Urothelium cell line (cell line): ENCODE measurements at regions not wholly inside any gene's neighbourhood (a gene's known extent, or its start where the extent isn't known, plus 50 kb on each side); places are given as distances from the start of the nearest gene placed in this dataset.

Experiments used
- DNase-seq: peaks from one replicate; pipeline ENCODE4 v3.0.0; 2011; ENCODE audit warnings: low spot score, mixed read lengths
- FAIRE-seq: peaks from 2 replicates; lab custom pipeline; 2011; peaks lifted over from hg19 to GRCh38; lab: Jason Lieb, UNC

DNA sequence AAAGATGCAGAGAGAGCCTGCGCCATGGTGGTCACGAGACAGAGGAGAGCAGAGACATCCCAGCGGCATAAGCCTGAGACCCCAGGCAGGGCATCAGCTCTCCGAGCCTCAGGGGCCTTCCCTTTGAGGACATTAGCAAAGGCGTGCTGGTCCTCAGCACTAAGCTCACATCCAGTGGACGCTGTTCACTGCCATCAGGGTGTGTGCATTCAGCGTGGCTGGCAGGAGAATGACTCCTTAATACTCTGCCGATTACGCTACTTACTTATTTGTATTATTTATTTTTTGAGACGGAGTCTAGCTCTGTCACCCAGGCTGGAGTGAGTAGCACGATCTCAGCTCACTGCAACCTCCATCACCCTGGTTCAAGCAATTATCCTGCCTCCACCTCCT is 290.2 kb downstream of the KLF6 start:
- no peak for FAIRE-seq

DNA sequence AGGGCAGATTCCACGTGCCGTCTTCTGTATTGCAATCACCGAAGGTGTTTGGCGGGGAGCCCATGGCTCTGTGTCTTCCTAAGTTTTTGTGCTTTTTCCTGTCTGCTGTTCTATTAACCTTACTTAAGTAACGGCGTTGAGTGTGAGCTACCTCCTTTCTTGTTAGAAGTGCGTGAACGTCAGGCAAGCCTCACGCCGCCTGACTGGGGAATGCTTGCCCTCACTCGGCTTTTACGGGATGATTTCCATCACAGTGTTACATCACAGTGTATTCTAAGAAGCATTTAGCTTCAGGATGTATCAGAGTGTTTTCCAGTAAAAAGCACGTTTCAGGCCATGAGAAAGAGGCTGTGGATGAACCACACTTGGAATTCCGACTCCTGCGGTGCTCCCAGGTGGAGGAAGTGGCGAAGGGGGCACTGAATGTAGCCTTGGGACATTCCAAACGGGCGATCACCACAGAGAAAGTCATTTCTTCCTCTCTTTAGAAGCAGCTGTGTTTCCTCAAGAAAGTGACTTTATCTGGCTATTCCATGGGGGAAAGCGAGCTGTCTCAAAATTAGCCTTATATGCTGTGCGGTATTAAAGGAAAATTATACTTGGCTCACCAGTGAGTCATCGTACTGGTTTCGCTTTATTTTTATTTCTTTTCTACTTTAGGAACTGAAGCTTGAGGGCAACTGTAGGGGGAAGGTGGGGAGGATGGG is 290.7 kb downstream of the KLF6 start:
- FAIRE-seq (no peak), DNase-seq (no peak)

More for the DNA sequence above, 290.2 kb downstream of the KLF6 start:
- DNase-seq = no peak

DNA sequence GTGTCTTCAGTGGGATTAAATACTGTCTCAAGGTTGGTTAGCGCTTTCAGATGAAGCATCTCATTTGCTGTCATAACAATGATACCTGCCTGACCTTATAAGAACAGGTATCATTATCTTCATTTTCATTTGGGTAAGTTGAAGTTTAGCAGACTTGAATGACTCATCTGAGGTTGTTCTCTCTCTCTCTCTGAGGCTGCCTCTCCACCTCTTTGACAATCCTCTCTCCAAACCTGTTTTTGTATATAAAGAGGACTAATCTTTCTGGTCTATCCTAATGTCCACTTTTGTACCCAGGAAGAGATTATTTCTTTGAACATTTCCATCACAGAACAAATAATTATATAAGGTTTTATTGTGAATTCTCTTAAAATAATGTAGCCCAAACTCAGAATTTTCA is 291.4 kb downstream of the KLF6 start:
- FAIRE-seq = no peak
- no peak for DNase-seq

DNA sequence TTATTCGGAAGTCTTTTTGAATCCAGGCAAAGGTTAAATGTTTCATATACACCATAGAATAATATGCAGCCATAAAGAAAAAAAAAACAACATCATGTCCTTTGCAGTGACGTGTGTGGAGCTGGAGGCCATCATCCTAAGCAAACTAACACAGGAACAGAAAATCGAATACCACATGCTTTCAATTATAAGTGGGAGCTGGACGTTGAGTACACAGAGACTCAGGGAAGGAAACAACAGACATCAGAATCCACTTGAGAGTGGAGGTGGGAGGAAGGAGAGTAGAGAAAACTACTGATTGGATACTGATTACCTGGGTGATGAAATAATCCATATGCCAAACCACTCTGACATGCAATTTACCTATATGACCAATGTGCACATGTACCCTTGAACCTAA is 293.4 kb downstream of the KLF6 start:
- DNase-seq (no peak), FAIRE-seq (no peak)

DNA sequence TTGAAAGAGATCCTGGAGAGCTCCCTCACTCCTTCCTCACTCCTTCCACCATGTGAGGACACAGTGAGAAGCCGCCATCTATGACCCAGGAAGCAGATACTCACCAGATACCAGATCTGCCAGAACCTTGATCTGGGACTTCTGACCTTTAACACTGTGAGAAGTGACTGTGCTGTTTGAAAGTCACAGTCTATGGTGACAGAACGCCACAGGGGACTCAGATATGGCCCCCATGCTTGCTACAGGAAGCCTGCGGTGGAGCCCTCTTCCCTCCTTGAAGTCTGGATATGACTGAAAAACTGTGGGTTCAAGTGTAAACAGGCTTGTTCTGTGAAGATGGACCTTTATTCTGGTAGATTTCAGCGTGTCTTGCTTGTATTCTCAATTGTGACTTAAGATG is 297.8 kb downstream of the KLF6 start:
- no peak for FAIRE-seq
- DNase-seq = no peak

DNA sequence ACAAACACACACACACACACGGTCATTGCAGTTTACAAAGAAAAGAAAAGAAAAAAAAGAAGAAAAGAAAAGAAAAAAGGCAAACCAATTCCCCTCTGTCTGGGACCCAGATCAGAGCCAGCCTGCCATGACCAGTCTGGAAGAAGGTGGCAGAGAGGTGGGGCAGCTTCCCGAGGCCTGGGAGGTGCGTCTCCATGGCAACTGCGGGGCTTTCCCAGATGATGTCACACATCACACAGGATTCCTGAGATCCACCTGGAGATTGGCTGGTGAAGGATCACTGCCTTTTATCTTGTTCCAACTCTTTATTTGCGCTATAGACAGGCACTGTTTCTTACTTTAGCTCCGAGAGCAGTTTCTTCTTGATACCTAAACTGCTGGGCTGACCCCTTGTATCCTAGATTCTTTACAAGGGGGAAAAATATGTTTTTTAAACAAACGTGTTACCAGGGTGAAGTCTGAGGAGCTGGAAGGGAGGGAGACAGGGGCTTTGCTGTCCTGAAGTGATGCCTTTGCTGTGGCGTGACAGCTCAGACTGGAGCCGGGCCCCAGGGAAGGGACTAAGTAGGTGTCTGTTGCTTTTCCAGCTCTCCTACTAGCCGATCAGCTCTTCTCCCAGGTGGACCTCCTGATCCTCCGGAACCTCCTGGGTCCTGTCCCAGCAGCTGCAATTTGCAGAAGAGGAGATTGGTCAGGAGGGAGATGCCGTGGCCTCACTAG is 298.5 kb downstream of the KLF6 start:
- FAIRE-seq = no peak
- peak; percentile 65 for DNase-seq

DNA sequence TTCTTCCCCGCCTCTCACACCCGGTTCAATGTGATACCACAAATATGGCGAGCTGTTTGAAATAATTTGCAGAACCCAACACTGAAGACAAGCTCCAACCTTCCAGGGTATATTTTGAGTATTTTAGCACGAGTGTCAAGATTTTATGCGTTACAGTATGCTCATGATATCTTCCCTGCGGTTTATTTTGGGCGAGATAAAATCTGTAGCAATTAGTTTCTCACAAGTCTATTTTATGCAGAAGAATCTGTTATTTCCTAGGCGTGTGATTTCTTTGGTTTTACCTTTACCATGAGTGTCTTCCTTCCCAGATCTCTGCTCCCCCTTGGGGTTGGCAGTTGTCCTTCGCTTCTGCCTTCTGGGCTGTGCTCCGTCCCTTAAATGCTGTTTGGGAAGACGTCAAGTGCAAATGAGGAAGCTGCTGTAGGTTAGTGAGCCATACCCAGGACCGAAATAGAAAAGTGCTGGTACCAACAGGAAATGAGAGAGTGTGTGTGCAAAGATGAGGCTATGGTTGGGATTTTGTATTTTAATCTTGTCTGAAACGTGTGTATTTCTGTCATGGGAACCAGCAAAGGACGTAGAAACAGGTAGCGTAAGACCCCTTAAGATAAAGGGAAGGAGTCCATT is 299.8 kb downstream of the KLF6 start:
- no peak for DNase-seq
- no peak for FAIRE-seq

DNA sequence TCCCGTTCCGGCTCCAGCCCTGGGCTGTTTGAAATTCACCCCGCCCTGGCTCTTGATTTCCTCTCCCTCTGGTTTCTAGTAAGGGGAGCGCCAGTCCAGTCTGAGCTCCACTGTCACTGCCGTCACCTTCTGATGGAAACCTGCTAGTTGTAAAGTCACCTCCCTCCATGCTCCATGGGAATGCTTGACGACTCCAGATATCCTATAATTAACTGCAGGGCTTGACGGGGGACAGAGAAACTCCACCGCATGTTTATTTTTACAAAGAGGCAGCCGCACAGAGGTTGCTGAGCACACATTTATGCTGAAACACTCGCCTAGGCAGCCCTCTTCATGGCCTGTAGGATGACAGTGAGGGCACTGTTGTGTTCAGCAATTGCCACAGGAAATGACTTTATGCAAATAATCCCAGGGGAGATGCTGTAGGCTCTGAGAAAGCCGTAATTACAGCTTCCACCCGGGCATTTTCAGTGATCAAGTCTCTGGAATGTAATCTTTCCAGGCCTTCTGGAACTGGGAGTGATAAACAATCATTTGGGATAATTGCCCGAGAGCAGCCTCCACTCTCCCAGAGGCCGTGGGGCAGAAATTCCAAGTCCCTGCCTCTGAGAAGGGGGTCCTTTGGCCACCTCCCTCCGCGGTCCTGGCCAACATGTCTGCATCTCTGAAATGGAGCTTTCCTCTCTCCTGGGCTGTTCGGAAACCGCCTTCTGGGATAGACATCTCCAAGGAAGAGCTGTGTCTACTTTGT is 300.5 kb downstream of the KLF6 start:
- FAIRE-seq = no peak
- no peak for DNase-seq

DNA sequence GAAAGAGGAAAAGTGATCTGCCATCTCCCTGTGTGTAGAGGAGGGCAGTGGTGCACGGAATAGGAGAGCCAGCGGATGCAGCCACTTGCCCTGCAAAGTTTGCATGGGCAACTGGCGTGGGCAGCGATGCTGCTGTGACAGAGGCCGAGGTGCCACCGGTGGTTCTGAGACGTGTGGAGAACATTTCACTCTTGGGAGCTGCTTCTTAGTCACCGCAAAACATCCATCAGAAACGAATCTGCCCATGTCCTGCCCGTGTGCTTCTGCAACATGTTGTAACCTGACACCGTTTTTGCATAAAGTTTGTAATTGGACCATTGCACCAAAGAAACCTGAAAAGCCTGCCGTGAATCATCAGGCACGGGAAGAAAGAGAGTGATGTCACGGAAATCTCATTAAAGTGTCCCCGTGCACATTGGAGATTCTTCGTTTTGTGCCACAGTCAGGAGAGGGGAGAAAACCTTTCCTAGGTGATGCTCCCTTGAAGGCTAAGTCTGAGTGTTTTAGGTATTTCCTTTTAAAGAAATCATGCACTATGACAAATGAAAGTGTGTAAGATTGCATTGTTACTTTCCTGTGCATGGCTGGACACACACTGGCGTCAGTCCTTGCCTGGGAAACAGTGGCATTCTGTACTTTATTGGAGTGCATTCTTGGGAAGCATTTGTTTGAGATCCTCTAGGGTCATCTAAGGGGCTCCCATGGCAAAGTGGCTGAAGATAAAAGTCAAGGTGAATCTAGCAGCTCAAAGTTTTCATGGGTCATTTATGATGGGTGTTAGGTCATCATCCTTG is 302.6 kb downstream of the KLF6 start:
- DNase-seq = peak; percentile 57
- no peak for FAIRE-seq

DNA sequence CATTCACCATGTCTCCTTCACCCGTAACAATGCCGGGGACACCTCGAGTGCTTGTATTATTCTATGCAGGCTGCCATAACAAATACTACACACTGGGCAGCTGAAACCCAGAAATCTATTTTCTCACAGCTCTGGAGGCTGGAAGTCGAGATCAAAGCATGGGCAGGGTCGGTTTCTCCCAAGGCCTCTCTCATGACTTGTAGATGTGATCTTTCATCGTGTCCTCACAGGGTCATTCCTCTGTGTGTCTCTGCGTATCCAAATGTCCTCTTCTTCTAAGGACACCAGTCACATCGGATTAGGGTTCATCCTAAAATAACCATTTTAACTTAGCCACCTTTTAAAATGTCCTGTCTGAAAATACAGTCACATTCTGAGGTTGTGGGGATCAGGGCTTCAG is 303.5 kb downstream of the KLF6 start:
- DNase-seq = no peak
- FAIRE-seq = no peak

DNA sequence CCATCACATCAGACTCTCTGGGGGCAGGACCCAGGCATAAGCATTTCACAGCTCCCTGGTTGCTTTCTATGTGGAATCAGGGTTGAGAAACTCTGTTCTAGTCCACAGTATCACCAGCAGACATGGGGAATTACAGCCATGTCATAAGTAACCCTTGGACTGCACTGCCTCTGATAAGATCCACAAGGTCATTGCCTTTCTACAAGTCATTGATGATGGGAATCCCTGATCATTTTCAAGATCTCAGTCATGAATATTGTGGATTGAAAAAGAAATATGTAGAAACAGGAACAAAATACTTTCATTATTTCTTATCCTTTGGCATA is 304.1 kb downstream of the KLF6 start:
- FAIRE-seq = no peak
- no peak for DNase-seq

DNA sequence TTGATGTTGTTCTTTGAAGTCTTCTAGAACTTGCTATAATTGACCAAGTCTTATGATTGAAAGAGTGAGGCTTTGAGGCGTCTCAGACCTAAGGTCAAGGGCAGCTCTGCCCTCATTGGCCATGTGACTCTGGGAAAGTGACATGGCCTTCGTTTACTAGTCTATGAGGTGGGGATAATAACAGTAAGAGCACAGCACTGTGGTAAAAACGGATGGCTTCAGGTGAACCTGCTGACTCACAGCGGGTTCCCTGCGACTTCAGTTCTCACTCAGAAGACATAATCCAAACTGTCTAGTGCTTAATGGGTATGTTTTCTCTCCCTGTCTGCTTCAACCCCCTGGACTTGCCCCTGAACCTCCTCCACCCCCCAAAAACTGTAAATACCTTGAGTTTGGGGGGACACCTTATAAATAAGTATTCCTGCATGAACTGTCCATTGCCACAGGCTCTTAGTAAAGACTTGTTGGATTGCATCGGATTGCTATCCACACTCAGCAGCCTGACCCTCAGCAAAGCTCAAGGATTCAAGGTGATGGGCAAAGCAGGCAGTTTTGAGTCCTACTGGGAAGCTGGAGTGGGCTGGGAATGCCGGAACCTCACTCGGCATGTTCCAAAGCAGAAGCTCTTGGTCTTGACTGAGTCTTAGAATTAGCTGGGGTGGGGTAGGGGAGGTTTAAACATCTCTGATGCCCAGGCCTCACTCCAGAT is 304.6 kb downstream of the KLF6 start:
- FAIRE-seq = no peak
- DNase-seq = no peak

DNA sequence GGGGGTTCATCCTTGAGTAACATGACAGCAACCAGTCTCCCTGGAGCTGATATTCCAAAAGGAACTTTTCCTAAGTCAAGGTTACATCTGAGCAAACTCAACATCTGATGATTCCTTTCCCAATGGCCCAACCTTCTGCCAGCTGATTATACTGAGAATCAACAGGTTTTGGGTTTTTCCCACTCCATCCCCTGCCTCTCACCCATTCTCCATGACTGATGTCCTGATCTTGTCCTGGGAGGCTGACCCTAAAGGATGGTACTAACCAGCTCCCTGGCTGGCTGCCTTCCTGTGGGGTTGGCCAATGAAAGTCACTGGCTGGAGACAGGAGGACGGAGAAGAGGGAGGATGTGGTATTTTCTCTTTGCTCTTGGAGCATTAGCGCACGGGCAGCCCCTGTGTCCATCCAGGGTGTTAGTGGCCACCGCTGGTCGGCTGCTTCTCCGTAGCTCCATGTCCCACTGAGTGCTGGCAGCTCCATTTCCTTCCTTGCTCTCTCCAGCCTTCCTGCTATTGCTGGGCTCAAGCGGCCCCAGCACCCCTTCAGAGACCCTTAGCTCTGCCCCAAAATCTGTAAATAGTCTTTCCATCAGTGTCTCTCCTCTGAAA is 306.2 kb upstream of the PITRM1 start:
- DNase-seq (no peak), FAIRE-seq (no peak)

DNA sequence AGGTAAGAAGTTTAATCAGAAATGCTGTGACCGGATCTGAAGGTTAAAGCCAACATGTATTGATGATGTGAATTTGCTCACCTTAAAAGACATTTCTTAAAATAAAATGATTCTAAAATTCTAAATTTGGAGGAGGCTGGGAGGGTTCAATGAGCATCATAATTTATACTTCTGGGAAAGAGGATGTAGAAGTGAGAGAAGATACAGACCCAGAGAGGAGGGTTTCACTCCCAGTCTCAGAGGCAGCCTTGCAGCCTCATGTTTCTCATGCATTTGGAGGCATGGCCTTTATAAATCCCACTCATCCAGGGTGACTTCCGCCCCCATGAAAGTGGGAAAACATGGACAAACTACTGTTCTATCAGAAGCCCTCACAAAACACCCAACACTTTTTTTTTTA is 305.6 kb upstream of the PITRM1 start:
- DNase-seq (no peak), FAIRE-seq (no peak)

DNA sequence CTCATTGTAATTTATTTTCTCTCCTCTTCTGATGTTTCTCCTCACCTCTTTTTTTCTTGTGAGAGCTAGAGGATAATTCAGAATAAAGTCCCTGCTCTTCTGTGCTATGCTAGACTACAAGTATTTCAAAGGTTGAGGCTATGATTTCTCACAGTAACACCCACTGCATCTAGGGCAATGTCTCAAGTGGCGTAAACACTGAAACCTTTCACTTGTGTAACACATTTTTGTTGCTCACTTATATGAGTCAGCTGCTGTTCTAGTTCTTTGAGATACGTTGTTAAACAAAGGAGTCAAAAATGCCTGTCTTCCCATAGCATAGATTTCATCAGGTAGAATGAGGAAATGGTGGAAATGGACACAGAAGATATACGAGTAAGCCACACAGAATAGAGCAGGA is 305.1 kb upstream of the PITRM1 start:
- no peak for DNase-seq
- FAIRE-seq = no peak

DNA sequence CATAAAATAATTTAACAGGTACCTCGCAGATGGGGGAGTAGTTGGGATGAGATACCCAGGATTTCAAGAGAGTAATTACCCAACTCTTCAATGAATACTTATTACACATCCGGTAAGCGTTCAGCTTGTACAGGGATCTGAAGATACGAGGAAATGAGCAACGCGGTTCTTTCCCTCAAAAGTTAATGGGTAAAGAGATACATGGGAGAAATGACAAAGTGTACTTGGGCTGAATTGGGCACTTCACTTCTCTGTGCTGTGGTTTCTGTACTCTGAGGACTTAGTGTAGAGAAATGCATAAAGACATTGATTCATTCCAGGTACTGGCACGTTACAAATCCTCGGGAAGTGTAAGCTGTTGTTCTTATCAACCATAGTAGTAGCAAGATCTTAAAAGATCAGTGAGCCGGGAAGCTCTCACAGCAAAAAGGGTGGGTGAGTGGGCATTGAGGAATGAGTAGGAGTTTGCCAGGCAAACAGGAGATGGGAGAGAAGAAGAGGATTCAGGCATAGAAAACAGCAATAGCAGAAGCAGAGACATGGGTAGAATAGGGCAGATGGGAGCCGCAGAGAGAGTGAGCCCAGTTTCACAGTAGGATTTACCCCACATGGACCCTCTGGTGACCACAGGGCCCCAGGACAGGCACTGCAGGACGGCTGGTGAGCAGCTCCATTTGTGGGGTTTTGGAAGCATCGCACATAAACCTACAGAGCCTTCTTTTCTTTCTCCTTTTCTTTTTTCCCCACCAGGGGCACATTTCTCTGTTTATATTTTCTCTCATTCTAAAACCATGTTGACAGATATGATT is 304.3 kb upstream of the PITRM1 start:
- DNase-seq = no peak
- FAIRE-seq = no peak

DNA sequence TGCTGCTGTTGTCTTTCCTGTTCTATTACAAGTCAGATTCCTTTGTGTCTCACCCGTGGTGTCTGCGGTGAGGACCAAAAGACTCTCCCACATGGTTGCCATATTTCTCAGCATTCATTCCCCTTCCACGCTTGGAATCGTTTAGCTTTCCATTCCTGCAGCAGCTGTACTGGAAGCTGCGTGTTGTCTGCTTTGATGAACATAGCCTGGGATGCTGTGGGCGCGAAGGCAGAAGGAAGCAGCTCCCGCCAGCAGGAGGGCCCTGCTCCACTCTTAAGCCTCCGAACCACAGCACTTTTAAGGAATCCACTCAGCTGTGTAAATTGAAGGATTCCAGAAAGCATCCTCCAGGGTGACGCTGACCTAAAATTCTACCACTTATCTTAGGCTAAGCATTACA is 303.6 kb upstream of the PITRM1 start:
- no peak for DNase-seq
- no peak for FAIRE-seq

DNA sequence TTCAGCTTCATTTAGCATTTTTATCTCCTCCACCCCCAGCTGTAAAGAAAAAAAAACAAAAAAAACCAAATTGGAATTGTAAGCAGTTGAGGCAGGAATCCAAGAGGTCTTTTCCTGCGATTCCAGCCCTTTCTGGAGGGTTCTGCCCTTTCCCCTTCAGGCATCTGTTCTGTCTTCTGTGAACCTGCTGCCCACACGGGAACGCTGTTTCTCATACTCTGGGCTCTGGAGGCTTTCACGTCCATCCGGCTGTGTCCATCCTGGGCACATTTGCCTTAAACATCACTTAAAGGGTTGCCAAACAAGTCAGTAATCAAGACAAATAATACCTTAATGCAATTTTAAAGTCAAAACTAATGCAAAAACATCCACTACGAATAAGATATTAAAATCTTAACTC is 302.8 kb upstream of the PITRM1 start:
- DNase-seq (no peak), FAIRE-seq (no peak)

DNA sequence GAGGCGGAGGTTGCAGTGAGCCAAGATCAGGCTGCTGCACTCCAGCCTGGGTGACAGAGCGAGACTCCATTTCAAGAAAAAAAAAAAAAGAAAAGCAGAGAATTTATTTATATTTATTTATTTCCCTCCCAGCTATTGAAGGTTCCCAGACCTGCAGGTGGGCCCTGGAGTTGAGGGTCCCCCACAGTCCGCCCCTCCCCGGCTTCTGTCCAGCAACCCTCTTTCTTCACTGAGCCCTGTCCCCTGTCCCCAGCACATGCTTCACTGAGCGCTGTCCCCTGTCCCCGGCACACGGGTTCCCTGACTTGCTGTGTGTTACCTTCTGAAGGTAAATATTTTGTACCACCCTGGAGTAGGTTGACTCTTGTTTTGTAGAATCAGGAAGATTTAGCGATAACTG is 301.7 kb upstream of the PITRM1 start:
- DNase-seq = no peak
- FAIRE-seq = no peak
